Esophagus squamous epithelium (tissue), 4 donors: ENCODE measurements at regions not wholly inside any gene's neighbourhood (a gene's known extent, or its start where the extent isn't known, plus 50 kb on each side); places are given as distances from the start of the nearest gene placed in this dataset.

Source experiments
- POLR2A ChIP-seq, 4 donors: fragments of 450-650 bp; IDR thresholded peaks; one replicate each; pipeline ENCODE4 v1.6.1; 2017; ENCODE audit warnings: antibody characterized with exemption in 4 of 4, mild to moderate bottlenecking in 4 of 4, moderate library complexity in 3 of 4
- TF ChIP-seq, protein P1 (sequence below), 6 experiments: fragments of 450-650 bp in 4 of 6; fragments of 200-600 bp in 2 of 6; sonication (generic) in 2 of 6; IDR thresholded peaks; one replicate each; pipeline ENCODE4 v1.5.1; 2016 to 2019; ENCODE audit warnings: antibody characterized with exemption in 6 of 6, mild to moderate bottlenecking in 4 of 6, moderate library complexity in 4 of 6

DNA sequence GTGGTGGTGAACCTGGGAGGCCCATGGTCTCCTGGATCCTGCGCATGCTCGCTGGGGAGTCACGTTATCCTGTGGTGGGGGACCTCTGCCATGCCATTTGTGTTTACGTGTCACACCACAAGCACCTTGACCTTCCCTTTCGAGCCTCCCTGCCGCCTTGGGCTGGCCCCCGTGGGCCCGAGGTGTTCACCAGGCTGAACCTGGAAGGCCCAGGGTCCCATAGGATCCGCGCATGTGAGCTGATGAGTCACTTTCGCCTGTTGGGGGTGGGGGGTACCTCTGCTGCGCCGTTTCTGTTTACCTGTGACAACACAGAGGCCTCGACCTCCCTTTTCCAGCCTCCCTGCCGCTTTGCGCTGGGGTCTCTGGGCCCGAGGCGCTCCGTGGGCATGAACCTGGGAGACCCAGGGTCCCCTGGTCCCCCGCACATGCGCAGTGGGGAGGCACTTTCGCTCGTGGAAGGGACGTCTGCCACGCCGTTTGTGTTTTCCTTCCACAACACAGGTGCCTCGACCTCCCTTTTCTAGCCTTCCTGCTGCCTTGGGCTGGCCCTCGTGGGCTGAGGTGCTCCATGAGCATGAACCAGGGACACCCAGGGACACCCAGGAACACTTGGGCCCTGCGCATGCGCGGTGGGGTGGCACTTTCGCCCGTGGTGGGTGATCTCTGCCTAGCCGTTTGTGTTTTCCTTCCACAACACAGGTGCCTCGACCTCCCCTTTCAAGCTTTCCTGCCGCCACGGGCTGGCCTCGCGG lies 334.1 kb downstream of the ALG10 start:
- TF ChIP-seq, protein P1, sequence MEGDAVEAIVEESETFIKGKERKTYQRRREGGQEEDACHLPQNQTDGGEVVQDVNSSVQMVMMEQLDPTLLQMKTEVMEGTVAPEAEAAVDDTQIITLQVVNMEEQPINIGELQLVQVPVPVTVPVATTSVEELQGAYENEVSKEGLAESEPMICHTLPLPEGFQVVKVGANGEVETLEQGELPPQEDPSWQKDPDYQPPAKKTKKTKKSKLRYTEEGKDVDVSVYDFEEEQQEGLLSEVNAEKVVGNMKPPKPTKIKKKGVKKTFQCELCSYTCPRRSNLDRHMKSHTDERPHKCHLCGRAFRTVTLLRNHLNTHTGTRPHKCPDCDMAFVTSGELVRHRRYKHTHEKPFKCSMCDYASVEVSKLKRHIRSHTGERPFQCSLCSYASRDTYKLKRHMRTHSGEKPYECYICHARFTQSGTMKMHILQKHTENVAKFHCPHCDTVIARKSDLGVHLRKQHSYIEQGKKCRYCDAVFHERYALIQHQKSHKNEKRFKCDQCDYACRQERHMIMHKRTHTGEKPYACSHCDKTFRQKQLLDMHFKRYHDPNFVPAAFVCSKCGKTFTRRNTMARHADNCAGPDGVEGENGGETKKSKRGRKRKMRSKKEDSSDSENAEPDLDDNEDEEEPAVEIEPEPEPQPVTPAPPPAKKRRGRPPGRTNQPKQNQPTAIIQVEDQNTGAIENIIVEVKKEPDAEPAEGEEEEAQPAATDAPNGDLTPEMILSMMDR (IDR thresholded peaks at IDR 0.05) = no peak
- no peak for TF ChIP-seq POLR2A (IDR thresholded peaks at IDR 0.05)
